Fibroblast of skin of right quadriceps (primary cell): ENCODE measurements at regions not wholly inside any gene's neighbourhood (a gene's known extent, or its start where the extent isn't known, plus 50 kb on each side); places are given as distances from the start of the nearest gene placed in this dataset.
"Not testable (repeated sequence)": the region's sequence is repeated elsewhere in the genome, so short reads cannot be mapped to it uniquely, and the experiment has no call there.

Source experiments
- DNase-seq: peaks from one replicate; pipeline ENCODE4 v3.0.0-alpha.2; 2013

DNA sequence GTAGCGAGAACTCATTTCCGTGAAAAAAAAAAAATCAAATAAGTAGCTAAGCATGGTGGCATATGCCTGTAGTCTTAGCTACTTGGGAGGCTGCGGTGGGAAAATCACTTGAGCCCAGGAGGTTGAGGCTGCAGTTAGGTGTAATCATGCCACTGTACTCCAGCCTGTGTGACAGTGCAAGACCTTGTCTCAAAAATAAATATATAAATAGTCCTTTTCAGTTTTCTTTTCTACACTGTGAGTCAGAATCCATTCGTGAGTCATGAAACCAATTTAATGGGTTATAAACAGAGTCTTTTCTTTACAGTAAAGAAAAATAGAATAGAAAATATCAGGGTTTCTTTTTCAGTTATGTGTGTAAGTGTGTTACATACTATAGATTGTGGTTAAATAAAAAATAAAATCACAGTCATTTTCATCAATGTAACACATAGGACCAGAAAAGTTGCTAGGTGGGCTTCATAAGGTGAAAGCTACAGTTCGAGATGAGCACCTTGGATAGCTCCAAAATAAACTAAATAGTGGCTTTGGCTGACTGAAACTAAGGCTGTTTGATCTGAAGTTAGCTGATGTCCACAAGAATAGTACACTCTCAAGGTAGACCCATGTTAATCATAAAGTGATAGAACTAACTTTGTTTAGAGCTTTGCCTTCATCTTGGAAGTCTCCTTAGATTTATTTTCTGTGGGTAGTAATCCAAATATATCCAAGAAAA is 781.1 kb downstream of the GATA3 start:
- DNase-seq, result no peak

DNA sequence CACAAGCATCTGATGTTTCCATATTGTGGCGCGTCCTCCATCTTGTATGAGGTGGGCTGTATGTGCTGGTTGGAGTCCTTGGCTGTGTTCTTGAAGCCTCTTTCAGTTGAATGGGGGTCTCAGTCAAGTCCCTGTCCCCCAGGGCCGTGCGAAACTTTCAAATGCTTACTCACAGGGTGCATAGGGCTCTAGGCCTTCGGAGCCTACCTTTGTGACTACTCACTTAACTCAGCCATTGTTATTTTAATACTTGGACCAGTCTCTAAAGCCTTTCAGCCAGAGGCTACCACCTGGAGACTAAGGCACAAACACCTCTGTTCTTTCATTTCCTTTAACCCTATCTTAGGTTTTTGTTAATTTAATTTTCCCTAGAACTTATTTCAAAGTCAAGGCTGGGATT is 785.9 kb downstream of the GATA3 start:
- DNase-seq, result no peak

DNA sequence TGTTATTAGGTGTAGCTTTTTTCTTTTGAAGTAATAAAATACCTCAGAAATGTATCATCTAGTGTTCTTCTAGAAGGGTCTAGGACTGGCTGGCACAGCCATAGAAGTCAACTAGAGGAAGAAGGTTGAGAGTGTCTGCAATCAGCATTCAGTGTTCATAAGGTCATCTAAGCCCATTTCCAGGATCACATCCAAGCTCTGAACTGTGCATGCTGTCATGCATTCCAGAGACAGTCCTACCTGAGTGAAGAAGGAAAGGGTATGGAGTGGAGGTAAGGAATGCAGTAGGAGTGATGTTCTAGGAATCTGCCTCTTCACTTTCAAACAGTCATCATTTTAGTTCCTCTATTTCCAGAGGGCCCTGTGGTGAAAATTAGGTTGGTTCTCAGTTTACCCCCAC is 789.7 kb downstream of the GATA3 start:
- DNase-seq, result no peak

DNA sequence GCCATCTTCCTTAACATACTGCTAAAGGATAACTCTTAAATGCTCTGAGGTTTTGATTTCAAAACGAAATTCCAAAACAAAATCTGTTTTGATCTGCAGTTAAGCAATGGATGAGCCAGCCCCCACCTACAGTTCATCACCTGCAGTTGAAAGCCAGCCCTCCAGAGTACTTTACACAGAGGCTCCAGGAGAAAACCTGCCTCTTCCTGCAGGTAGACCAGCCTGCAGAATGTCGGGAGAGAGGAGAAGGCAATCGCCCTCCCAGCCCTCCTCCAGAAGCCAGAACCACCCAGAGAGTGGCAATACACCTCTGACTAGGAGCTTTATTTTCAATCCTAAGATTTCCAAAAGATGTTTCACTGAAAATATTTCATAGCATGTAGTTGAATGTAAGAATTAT is 798.1 kb downstream of the GATA3 start:
- no peak for DNase-seq

DNA sequence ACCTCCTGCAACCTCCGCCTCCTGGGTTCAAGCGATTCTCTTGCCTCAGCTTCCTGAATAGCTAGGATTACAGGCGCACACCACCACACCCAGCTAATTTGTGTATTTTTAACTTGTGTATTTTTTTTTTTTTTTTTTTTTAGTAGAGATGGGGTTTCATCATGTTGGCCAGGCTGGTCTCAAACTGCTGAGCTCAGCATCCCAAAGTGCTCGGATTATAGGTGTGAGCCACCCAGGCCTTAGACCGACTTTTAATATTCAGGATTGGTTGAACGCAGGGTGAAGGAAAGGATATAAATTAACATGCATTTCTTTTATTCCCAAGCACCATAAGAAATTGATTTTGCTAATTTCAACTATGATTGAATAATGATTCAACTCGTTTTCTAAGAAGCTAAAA is 798.6 kb downstream of the GATA3 start:
- no peak for DNase-seq

DNA sequence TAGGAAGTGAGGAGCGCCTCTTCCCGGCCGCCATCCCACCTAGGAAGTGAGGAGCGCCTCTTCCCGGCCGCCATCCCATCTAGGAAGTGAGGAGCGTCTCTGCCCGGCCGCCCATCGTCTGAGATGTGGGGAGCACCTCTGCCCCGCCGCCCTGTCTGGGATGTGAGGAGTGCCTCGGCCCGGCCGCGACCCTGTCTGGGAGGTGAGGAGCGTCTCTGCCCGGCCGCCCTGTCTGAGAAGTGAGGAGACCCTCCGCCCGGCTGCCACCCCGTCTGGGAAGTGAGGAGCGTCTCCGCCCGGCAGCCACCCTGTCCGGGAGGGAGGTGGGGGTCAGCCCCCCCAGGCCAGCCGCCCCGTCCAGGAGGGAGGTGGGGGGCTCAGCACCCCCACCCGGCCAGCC is 814.4 kb downstream of the GATA3 start:
- not testable (repeated sequence) for DNase-seq

DNA sequence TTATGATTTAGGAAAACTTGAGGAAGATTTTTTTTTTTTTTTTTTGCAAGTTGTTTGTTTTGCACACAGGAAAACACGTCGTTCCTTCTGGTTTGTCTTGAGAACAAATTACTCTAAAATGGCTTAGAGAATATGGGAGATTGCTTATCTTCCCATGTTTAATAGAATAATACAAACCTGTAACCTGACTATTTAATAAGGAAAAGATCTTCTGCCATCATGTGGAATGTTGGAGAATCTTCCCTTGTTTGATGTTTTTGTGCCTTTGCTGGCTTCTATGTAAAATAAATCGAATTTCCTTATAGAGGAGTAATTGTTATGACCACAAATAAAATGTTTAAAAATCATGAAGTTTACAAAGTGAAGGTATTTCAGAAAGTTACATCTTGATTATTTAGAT is 818.8 kb downstream of the GATA3 start:
- no peak for DNase-seq

DNA sequence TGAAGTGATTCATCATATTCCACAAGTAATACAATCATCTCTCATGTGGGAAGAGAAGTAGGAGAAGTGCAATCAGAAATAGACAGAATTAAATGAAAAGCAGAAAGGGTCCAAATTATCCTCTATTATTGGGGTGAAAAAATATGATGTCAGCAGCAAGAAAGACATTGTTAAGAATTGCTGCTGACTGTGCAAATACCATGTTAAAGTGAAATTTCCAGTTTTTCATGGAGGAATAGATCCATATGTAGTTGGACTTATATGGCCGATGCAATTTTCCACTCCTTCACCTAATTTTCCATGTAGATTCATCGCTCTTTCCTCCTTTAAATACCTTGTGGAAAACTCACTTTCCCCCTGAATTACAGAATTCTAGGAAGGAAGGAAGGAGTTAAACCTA is 819.8 kb downstream of the GATA3 start:
- no peak for DNase-seq

DNA sequence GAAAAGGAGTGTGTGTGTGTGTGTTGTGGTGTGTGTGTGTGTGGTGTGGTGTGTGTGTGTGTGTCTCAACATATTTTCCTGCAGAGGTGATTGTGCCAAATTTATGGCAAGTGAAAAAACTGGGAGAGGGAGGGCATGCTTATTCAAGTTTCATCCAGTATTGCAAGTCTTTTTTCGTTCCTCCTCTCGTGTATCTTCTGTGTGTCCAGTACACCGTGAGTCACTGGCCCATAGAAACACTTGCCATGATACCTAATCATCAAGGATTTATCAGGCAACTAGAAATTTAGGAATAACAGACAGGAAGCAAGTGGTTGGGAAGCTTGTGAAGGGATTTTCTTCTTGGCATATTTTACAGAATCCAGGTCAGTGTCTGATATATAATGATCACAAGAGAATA is 820.5 kb downstream of the GATA3 start:
- no peak for DNase-seq

DNA sequence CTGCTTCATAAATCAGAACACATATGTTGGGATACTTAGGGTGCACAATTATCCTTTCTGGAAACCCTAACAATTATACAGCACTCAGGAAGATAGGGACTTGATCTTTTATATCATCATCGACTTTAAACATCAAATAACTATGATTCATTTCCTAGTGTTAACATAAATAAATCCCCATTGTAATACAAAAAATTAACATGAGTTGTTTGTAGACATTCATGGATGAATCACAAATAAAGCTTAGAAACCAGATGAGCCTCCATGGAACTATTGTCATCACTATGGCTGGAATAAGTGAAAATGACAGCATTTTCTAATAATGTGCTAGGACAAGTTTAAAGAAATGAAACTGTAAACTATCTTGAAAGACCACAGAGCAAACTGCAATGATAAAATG is 821.7 kb downstream of the GATA3 start:
- no peak for DNase-seq

DNA sequence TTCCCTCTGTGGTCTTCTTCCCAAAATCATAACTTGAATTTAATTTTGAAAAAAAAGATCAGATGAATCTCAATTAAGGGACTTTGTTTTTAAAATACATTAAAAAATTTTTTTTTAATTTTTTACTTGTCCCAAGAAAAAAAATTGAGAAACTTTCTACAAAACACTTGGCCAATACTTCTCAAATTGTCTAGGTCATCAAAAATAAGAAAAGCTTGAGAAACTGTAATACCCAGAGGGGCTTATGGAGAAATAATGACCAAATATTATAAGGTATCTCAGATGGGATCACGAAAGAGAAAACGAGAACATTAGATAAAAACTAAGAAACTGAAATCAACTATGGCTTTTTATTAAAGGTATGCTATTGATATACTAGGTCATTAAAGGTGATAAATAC is 835.0 kb downstream of the GATA3 start:
- DNase-seq, result no peak

DNA sequence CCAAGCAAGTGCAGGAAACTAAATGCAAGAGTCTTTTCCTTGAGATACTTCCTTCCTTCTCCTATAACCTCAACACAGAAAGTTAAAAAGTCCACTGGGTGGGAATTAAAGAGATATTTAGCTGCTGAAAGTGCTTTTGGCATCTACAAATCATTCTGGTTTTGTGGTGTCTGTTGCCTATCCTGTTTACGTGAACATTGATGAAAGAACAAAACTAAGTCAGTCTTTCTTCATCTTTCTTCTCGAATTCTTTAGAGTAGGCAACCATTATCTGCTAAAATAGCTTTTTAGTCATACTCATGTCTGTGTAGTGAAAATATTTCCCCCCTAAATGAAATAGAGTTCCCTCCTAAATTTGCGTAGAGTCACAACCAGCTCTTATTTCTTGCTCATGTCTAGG is 838.6 kb downstream of the GATA3 start:
- no peak for DNase-seq

DNA sequence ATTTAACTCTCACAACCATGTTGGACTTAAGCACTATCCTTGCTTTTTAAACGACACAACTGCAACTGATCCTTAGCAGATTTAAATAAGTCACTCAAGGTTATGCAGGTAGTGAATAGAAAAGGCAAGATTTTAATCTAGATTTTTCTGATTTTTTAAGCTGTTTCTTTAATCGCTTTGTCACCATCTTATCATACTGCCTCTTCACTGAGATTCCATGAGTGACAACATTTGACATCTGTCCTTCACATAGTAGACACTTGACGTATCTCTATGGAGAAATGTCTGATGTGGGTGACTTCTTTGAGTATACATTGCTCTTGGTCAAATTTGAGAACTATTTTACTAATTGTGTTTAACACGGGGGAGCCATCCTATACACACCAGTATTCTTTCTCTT is 839.7 kb downstream of the GATA3 start:
- DNase-seq, result no peak

DNA sequence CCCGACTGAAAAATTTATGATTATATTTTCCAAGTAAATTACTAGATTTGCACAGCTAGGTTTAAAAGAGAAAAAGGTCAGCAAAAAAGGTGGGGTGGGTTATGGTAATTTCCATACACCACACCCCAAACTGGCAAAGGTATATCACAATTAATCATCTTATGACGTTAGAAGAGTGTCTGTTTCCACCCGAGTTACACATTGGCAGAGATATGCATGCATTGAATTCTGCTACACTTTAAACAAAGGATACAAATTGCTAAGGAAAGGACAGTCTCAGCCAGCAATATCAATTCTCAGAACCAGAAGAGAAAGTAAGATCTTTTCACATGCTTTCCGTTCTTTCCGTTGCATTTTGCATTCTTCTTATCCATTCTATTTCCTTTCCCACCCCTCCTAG is 843.3 kb downstream of the GATA3 start:
- no peak for DNase-seq

DNA sequence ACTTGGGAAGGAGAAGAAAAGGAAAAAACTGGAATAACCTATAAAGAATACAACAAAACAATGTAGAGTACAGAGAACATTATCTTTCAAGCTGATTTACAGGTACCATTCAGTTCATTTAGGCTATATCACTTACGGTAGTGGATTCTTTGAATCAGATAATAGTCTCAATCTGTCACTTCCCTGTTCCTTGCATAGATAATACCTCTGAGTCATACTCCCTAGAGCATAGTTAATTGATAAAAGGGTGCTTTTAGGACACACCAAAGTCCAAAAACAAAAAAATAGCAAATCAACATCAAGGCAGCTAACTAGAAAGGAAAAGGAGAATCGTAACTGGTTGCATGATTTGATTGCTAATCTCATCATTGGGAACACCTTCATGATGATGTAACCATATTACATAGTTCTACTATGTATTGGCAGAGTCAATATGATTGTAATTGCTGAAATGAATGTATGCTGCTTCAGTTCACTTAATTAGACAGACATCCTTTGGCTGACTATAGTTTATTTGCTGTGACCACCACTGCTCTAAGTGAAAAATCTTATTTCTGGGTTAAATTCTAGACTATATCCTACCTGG is 844.4 kb downstream of the GATA3 start:
- DNase-seq, result no peak

DNA sequence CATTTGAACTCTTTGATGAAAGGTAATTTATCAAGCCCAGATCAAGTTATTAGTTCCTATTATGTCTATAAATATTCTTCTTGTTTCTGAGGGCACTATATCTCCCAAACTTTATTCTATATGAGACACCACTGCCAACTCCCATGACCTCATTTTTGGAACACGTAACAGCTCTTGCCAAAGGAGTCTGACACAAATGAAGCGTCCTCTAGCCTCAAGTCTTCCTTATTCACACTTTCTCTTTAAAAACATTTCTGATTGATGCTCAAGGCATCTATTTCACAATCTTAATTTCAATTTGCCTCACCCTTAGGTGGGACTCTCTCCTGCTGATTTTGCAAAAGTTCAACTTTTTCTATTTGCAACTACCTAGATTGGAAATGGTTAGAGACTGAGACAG is 848.4 kb downstream of the GATA3 start:
- no peak for DNase-seq

DNA sequence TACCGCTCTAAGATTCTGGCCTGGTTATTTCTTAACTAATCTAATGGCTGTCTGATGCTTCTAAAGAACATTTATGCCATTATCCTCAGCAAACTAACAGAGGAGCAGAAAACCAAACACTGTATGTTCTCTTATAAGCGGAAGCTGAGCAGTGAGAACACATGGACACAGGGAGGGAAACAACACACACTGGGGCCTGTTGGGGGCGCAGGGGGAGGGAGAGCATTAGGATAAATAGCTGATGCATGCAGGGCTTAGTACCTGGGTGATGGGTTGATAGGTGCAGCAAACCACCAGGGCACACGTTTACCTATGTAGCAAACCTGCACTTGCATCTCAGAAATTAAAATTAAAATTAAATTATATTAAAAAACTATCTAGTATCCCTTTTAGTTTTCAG is 853.5 kb downstream of the GATA3 start:
- DNase-seq, result no peak

DNA sequence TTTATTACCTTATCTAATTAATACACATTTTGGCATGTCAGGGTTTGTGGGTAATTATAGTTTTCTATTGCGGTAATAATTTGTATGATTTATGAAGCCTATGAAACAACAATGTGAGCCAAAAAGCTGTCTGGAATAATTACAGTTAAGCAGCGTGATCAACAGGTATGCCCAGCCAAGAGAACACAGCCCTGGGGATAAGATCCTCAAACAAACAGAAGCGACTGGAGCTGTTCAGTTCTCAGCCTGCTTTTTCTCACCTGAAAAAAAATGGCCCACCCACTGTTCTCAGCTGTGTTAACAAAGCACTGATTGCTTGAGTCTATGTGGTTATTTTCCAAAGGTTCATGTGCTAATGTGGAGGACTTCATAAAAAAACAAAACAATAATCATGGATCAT is 855.8 kb downstream of the GATA3 start:
- no peak for DNase-seq

DNA sequence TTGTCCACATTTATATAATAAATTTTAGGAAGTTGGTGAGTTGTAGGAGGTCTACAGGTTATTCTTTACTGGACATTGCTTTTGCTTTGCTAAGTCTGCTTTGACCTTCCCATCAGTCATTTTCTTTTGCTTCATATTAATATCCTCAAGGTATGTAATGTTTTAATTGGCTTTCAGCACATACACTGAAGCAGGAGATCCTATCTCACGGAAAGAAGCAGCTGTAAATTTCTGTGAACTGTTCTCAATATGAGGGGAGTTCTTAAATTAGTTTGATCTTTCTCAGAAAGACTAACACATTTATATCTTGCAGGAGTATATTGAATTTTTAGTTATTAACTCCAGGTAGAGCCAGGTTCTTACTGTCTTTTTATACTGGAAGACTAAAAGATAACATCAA is 856.5 kb downstream of the GATA3 start:
- DNase-seq, result no peak

DNA sequence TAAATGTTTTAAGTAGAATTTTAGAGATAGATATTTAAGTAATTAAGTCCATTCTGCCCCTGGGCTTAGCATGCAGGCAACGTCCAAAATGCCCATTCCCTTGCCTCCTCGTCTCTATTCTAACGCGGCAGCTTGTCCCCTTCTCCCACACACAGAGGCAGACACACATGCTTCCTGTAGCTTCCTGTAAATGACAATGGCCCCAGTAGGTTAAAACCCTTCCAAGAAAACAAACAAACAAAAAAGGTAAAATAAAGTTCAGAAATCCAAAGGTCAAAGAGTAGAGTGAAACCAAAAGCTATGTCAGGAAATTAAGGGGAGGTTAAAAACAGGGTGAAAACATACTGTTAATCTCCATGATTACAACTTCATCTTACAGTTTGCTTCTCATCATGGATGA is 857.6 kb downstream of the GATA3 start:
- DNase-seq, result no peak

DNA sequence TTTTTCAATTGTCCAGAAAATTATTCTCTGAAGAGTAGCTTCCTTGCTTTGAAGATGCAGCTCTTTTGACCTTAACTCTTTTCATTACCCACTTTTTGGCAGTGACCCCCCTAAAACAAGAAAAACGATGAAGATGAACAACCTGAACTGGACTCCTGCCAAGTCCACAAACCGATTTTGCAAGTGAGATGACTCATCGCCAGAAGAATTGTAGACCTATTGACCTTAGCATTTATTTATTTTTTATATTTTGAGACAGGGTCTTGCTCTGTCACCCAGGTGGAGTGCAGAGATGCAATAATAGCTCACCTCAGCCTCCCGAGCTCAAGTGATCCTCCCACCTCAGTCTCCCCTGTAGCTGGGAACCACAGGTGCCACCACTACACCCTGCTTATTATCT is 859.2 kb downstream of the GATA3 start:
- no peak for DNase-seq

DNA sequence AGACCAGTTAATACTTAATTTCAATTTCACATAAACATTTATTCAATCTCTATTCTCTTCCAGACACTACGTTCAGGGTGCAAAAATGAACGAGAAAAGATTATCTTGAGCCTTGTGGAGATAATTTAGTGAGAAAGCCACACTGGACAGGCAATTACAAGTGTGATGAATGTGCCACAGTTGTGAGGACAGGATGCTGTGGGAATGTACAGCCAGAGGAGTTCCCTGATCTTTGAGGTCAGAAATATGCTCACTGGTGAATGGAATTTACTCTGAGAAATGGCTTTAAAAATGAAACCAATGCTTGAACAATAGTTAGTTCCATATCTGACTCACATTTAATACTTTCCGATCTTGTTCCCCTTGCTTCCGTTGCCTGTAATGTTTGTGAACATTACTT is 864.8 kb downstream of the GATA3 start:
- DNase-seq, result no peak

DNA sequence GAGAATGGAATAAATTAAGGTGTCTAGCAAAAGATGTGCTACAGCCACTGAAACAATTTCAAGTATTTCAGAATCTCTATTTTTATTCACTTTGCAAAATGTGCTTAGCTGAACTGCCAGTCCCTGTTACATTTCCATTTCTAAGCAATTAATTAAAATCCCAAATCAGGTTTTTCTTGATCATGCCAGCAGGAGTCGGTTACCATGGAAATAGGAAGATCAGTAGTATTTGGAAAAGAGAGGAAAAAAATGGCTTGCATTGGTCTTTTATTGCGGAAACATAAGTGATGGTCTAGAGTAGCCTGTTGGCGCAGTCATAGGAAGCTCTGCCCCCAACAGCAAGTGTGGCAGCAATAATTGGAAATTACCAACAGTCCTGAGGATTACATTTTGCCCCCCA is 867.1 kb downstream of the GATA3 start:
- no peak for DNase-seq

DNA sequence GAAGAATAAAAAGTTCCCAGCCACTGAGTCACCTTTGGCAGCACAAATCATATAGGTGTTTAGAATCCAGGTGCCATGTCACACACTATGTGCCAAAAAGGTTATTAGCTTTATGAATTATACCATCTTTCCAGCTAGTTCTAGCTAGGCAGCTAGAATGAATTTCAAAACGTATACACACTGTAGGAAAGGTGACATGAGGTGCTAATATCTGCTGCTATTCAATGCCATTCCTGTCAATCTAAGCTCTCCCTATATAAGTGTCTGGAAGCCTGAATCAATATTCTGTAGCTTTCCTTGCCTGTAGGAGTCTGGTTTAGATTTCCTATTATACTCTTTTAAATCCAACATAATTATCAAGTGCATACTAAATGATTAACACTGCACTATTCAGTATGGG is 868.6 kb downstream of the GATA3 start:
- no peak for DNase-seq

DNA sequence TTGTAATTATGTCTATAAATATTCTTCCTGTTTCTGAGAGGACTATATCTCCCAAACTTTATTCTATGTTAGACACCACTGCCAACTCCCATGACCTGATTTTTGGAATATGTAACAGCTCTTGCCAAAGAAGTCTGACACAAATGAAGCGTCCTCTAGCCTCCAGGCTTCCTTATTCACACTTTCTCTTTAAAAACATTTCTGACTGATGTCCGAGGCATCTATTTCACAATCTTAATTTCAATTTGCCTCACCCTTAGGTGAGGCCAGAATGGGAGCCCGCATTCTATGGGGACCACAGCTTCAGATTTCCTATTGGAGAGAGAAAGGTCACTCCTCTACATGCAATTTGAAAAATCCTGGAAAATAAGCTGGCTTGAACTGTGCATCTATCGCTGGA is 873.2 kb downstream of the GATA3 start:
- no peak for DNase-seq
